ENCODE measurements at regions not wholly inside any gene's neighbourhood (a gene's known extent, or its start where the extent isn't known, plus 50 kb on each side); places are given as distances from the start of the nearest gene placed in this dataset.

GRCh38 chr2:42117923-42118753, 51.0 kb upstream of the EML4 start:
- no peak for DNase-seq
- no peaks in the 10 kb centered on the region for H3K27me3 ChIP-seq (ENCODE audit: low read depth)
- TF ChIP-seq CTCF (IDR thresholded peaks at IDR 0.05; ENCODE audit: borderline replicate concordance) = no peak
- H3K27ac ChIP-seq (replicated peaks) = peak overlapping the region; percentile 60
- H3K4me3 ChIP-seq = no peak overlapping the region
- intact Hi-C loops (cut with micrococcal nuclease) = no loop called here
- peaks cover 24% of the 10 kb centered on the region for H3K4me1 ChIP-seq
- no peaks in the 10 kb centered on the region for H3K9me3 ChIP-seq (replicated peaks)
- H3K36me3 ChIP-seq = no peaks in the 10 kb centered on the region

DNA sequence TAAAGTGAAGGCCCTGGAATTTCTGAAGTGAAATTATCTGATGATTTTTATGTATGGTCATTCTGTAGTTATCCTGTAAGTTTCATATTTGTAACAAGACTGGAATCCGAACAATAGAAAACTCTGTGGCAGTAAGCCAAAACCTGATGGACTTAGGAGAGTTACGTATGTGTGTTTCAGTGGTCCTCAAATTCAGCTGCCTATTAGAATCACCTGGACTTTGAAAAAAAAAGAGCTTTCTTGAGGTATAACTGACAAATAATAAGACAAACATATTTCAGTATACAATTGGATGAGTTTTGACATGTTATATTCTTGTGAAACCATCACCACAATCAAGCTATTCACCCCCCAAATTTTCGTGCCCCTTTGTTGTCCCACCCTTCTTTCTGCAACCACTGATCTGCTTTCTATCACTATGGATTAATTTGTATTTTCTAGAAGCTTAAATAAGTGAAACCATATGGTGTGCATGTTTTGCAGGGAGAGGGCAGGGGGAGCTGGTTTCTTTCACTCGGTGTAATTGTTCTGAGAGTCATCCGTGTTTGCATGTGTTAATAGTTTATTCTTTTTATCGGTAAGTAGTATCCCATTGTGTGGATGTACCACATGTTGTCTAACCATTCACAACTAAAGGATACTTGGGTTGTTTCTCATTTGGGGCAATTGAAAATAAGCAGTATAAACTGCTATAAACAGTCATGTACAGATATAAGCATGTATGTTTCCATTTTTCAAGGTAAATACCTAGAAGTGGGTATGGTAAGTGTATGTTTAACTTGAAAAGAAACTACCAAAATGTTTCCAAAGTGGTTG, 50.2 kb upstream of the EML4 start:
- intact Hi-C loops (cut with micrococcal nuclease) = no loop called here
- Histone ChIP-seq H3K27ac (replicated peaks) (peak overlapping the region; percentile 60), H3K4me1 (peaks cover 20% of the 10 kb centered on the region), H3K9me3 (replicated peaks) (no peaks in the 10 kb centered on the region), H3K27me3 (ENCODE audit: low read depth) (no peaks in the 10 kb centered on the region), H3K36me3 (no peaks in the 10 kb centered on the region), H3K4me3 (no peak overlapping the region)
- no peak for DNase-seq
- no peak for TF ChIP-seq CTCF (IDR thresholded peaks at IDR 0.05; ENCODE audit: borderline replicate concordance)
